ENCODE measurements at regions not wholly inside any gene's neighbourhood (a gene's known extent, or its start where the extent isn't known, plus 50 kb on each side); places are given as distances from the start of the nearest gene placed in this dataset.

GRCh38 chr4:4922441-4922840, 63.0 kb downstream of the MSX1 start:
- no peak for TF ChIP-seq POLR2A (IDR thresholded peaks at IDR 0.05)
- TF ChIP-seq, protein P1, sequence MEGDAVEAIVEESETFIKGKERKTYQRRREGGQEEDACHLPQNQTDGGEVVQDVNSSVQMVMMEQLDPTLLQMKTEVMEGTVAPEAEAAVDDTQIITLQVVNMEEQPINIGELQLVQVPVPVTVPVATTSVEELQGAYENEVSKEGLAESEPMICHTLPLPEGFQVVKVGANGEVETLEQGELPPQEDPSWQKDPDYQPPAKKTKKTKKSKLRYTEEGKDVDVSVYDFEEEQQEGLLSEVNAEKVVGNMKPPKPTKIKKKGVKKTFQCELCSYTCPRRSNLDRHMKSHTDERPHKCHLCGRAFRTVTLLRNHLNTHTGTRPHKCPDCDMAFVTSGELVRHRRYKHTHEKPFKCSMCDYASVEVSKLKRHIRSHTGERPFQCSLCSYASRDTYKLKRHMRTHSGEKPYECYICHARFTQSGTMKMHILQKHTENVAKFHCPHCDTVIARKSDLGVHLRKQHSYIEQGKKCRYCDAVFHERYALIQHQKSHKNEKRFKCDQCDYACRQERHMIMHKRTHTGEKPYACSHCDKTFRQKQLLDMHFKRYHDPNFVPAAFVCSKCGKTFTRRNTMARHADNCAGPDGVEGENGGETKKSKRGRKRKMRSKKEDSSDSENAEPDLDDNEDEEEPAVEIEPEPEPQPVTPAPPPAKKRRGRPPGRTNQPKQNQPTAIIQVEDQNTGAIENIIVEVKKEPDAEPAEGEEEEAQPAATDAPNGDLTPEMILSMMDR (IDR thresholded peaks at IDR 0.05), result no peak
